KMS-11 (cell line): ENCODE measurements at regions not wholly inside any gene's neighbourhood (a gene's known extent, or its start where the extent isn't known, plus 50 kb on each side); places are given as distances from the start of the nearest gene placed in this dataset.
A peak's percentile ranks its signal among the peaks of the same experiment; 100 is the strongest.

Source experiments
- H2AFZ ChIP-seq: fragments of 200-600 bp; sonication (generic); 2 replicates; pipeline ENCODE4 v1.6.1; 2016; ENCODE audit warnings: antibody characterized with exemption, mixed run types, low read depth
- H3K27ac ChIP-seq: fragments of 200-600 bp; sonication (generic); 2 replicates; pipeline ENCODE4 v1.6.1; 2016; ENCODE audit warnings: mild to moderate bottlenecking, mixed run types
- H3K27me3 ChIP-seq: fragments of 200-600 bp; sonication (generic); 2 replicates; pipeline ENCODE4 v1.6.1; 2017; ENCODE audit warnings: mild to moderate bottlenecking, low read depth, mixed run types, moderate library complexity; ENCODE audit not compliant: insufficient read depth
- H3K36me3 ChIP-seq: fragments of 200-600 bp; sonication (generic); 2 replicates; pipeline ENCODE4 v1.6.1; 2017; ENCODE audit warnings: mild to moderate bottlenecking, mixed run types; ENCODE audit not compliant: insufficient read depth
- H3K4me1 ChIP-seq: fragments of 200-600 bp; sonication (generic); 2 replicates; pipeline ENCODE4 v1.6.1; 2016; ENCODE audit warnings: mild to moderate bottlenecking, low read depth, mixed run types; ENCODE audit not compliant: poor library complexity, severe bottlenecking
- H3K4me2 ChIP-seq: fragments of 200-600 bp; sonication (generic); 2 replicates; pipeline ENCODE4 v1.7.0; 2016; ENCODE audit warnings: mild to moderate bottlenecking, mixed run types
- H3K4me3 ChIP-seq: fragments of 200-600 bp; sonication (generic); IDR thresholded peaks from 2 replicates; pipeline ENCODE4 v1.6.1; 2017; ENCODE audit warnings: low read depth, low read length, mixed read lengths; ENCODE audit not compliant: insufficient read depth
- H3K79me2 ChIP-seq: fragments of 200-600 bp; sonication (generic); 2 replicates; pipeline ENCODE4 v1.6.1; 2016; ENCODE audit warnings: low read depth, mixed run types; ENCODE audit not compliant: insufficient read depth
- H3K9ac ChIP-seq: fragments of 200-600 bp; sonication (generic); 2 replicates; pipeline ENCODE4 v1.6.1; 2016; ENCODE audit warnings: mild to moderate bottlenecking, mixed run types
- H4K20me1 ChIP-seq: fragments of 200-600 bp; sonication (generic); 2 replicates; pipeline ENCODE4 v1.6.1; 2016; ENCODE audit warnings: mild to moderate bottlenecking, mixed run types; ENCODE audit not compliant: insufficient read depth
- CTCF ChIP-seq: fragments of 200-600 bp; sonication (generic); conservative IDR thresholded peaks from 2 replicates; pipeline ENCODE4 v1.6.1; 2017; ENCODE audit warnings: low read depth, mild to moderate bottlenecking, antibody characterized with exemption, low read length, moderate library complexity, mixed read lengths

DNA sequence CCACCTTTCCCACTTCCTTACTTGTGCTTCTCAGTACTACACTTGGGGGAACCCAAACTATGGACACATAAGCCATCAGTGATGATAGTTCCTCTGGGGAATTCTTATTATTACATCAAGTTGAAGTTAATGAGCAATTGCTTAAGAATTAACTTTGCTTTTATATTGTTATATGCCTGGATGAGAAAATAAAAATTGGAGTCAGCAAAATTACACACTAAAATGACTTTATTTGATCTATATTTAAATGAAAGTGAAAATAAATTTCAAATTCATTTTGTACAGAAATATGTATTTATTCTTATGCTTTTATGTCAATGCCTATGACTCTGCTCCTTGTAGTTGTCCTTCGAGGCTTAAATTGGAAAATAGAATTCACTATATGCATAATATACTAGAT, 149.4 kb upstream of the KCND2 start:
- no peak for TF ChIP-seq CTCF
- H3K4me1 ChIP-seq: no peaks in the 10 kb centered on the region
- H3K36me3 ChIP-seq: no peaks in the 10 kb centered on the region
- no peaks in the 10 kb centered on the region for H4K20me1 ChIP-seq
- H3K9ac ChIP-seq: no peak overlapping the region
- no peaks in the 10 kb centered on the region for H3K27me3 ChIP-seq
- no peak overlapping the region for H2AFZ ChIP-seq
- H3K79me2 ChIP-seq: no peaks in the 10 kb centered on the region
- H3K4me2 ChIP-seq: no peak overlapping the region
- H3K27ac ChIP-seq: no peak overlapping the region
- H3K4me3 ChIP-seq: no peak overlapping the region

DNA sequence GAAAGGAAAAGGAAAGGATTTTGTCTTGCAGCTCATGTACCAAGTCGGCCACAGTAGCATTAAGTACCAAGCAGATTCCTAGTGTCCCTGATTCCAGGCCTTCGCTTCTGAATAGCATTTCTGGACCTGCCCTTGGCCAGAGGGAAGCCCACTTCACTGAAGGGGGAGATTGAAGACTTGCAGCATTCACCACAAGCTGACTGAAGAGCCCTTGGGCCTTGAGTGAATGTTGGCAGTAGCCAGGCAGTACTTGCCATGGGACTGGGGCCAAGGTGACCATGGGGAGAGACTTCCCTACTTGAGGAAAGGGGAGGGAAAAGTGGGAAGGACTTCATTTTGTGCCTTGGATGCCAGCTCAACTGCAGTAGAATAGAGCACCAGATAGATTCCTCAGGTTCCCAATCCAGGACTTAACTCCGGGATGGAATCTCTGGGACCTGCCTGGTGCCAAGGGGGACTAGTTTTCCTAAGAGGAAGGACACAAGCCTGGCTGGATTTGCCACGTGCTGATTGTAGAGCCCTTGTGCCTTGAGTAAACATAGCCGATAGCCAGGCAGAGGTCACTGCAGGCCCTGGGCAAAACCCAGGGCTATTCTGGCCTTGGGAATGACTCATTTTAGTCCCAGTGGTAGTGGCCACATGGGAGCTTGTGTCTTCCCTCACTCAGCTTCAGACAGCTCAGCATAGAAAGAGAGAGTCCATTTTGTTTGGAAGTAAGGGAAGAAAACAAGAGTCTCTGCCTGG, 141.7 kb upstream of the KCND2 start:
- no peaks in the 10 kb centered on the region for H3K36me3 ChIP-seq
- no peak overlapping the region for H2AFZ ChIP-seq
- H3K79me2 ChIP-seq: no peaks in the 10 kb centered on the region
- H3K4me2 ChIP-seq: no peak overlapping the region
- H3K9ac ChIP-seq: no peak overlapping the region
- H3K27me3 ChIP-seq: no peaks in the 10 kb centered on the region
- no peak overlapping the region for H3K27ac ChIP-seq
- no peak for TF ChIP-seq CTCF
- H3K4me1 ChIP-seq: no peaks in the 10 kb centered on the region
- H3K4me3 ChIP-seq: no peak overlapping the region
- H4K20me1 ChIP-seq: no peaks in the 10 kb centered on the region

GRCh38 chr7:120138497-120138896, 134.5 kb upstream of the KCND2 start:
- H2AFZ ChIP-seq: no peak overlapping the region
- no peaks in the 10 kb centered on the region for H4K20me1 ChIP-seq
- no peak overlapping the region for H3K27ac ChIP-seq
- no peak overlapping the region for H3K9ac ChIP-seq
- no peaks in the 10 kb centered on the region for H3K36me3 ChIP-seq
- no peaks in the 10 kb centered on the region for H3K27me3 ChIP-seq
- no peaks in the 10 kb centered on the region for H3K4me1 ChIP-seq
- H3K4me2 ChIP-seq: no peak overlapping the region
- no peak for TF ChIP-seq CTCF
- H3K79me2 ChIP-seq: no peaks in the 10 kb centered on the region
- no peak overlapping the region for H3K4me3 ChIP-seq

GRCh38 chr7:120156476-120156875, 116.5 kb upstream of the KCND2 start:
- 0 out of 2 replicates have a peak overlapping the region, but pooled peaks have one; percentile 18 for H2AFZ ChIP-seq
- H3K4me3 ChIP-seq: no peak overlapping the region
- no peaks in the 10 kb centered on the region for H4K20me1 ChIP-seq
- no peaks in the 10 kb centered on the region for H3K79me2 ChIP-seq
- no peak for TF ChIP-seq CTCF
- no peaks in the 10 kb centered on the region for H3K27me3 ChIP-seq
- no peak overlapping the region for H3K27ac ChIP-seq
- peaks cover 12% of the 10 kb centered on the region for H3K4me1 ChIP-seq
- no peak overlapping the region for H3K9ac ChIP-seq
- H3K36me3 ChIP-seq: no peaks in the 10 kb centered on the region
- H3K4me2 ChIP-seq: peak overlapping the region; percentile 30
